Nephron progenitor cell (in vitro differentiated cells): ENCODE measurements at regions not wholly inside any gene's neighbourhood (a gene's known extent, or its start where the extent isn't known, plus 50 kb on each side); places are given as distances from the start of the nearest gene placed in this dataset.

ENCODE experiments used
- DNase-seq: peaks from one replicate; pipeline ENCODE4 v3.0.0; 2021
- H3K27ac Mint-ChIP-seq: 2 replicates; pipeline ENCODE4 v1.8.0; 2021; ENCODE audit warnings: mild to moderate bottlenecking, moderate library complexity, mixed read lengths
- H3K27me3 Mint-ChIP-seq: 2 replicates; pipeline ENCODE4 v1.8.0; 2021; ENCODE audit warnings: mild to moderate bottlenecking, low read depth, mixed read lengths; ENCODE audit not compliant: poor library complexity
- H3K36me3 Mint-ChIP-seq: 2 replicates; pipeline ENCODE4 v1.8.0; 2021; ENCODE audit warnings: low read depth, mixed read lengths
- H3K4me1 Mint-ChIP-seq: 2 replicates; pipeline ENCODE4 v1.8.0; 2021; ENCODE audit warnings: mixed read lengths
- H3K4me3 Mint-ChIP-seq: 2 replicates; pipeline ENCODE4 v1.8.0; 2021; ENCODE audit warnings: mild to moderate bottlenecking, moderate library complexity, mixed read lengths
- H3K9me3 Mint-ChIP-seq: 2 replicates; pipeline ENCODE4 v1.8.0; 2021; ENCODE audit warnings: mild to moderate bottlenecking, moderate library complexity, mixed read lengths
- TF ChIP-seq, protein P1 (sequence below): fragments of 200-600 bp; sonication (generic); IDR thresholded peaks from 2 replicates; pipeline ENCODE4 v1.5.0; 2021; ENCODE audit warnings: antibody characterized with exemption

GRCh38 chr14:22325676-22326400 is 263.2 kb downstream of the DAD1 start:
- Mint-ChIP-seq H3K9me3 (peaks cover 48% of the 10 kb centered on the region), H3K4me1 (peaks cover 3% of the 10 kb centered on the region), H3K36me3 (peaks cover 11% of the 10 kb centered on the region), H3K27me3 (peaks cover 7% of the 10 kb centered on the region), H3K27ac (no peak overlapping the region), H3K4me3 (no peak overlapping the region)
- no peak for DNase-seq
- TF ChIP-seq, protein P1, sequence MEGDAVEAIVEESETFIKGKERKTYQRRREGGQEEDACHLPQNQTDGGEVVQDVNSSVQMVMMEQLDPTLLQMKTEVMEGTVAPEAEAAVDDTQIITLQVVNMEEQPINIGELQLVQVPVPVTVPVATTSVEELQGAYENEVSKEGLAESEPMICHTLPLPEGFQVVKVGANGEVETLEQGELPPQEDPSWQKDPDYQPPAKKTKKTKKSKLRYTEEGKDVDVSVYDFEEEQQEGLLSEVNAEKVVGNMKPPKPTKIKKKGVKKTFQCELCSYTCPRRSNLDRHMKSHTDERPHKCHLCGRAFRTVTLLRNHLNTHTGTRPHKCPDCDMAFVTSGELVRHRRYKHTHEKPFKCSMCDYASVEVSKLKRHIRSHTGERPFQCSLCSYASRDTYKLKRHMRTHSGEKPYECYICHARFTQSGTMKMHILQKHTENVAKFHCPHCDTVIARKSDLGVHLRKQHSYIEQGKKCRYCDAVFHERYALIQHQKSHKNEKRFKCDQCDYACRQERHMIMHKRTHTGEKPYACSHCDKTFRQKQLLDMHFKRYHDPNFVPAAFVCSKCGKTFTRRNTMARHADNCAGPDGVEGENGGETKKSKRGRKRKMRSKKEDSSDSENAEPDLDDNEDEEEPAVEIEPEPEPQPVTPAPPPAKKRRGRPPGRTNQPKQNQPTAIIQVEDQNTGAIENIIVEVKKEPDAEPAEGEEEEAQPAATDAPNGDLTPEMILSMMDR, result no peak

DNA sequence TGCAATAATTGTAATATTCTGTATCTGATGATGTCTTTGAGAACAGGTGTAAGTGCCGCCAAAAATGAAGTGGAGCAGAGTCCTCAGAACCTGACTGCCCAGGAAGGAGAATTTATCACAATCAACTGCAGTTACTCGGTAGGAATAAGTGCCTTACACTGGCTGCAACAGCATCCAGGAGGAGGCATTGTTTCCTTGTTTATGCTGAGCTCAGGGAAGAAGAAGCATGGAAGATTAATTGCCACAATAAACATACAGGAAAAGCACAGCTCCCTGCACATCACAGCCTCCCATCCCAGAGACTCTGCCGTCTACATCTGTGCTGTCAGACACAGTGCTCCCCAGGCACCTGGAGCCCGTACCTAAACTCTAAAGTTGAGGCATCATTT is 268.7 kb downstream of the DAD1 start:
- peak overlapping the region; percentile 18 for H3K4me3 Mint-ChIP-seq
- DNase-seq, result no peak
- H3K27ac Mint-ChIP-seq, result no peak overlapping the region
- peaks cover 21% of the 10 kb centered on the region for H3K4me1 Mint-ChIP-seq
- TF ChIP-seq, protein P1, result no peak
- no peaks in the 10 kb centered on the region for H3K36me3 Mint-ChIP-seq
- H3K9me3 Mint-ChIP-seq, result no peaks in the 10 kb centered on the region
- H3K27me3 Mint-ChIP-seq, result peaks cover 6% of the 10 kb centered on the region

- H3K27me3 Mint-ChIP-seq, result peaks cover 6% of the 10 kb centered on the region
- H3K4me1 Mint-ChIP-seq, result peaks cover 21% of the 10 kb centered on the region
- DNase-seq, result peak; percentile 53
- H3K27ac Mint-ChIP-seq, result no peak overlapping the region
- H3K36me3 Mint-ChIP-seq, result no peaks in the 10 kb centered on the region
- H3K4me3 Mint-ChIP-seq, result no peak overlapping the region
- TF ChIP-seq, protein P1, result peak; percentile 57
- H3K9me3 Mint-ChIP-seq, result no peaks in the 10 kb centered on the region
Measured at GRCh38 chr14:22319526-22320361, 269.3 kb downstream of the DAD1 start.

- H3K9me3 Mint-ChIP-seq, result no peaks in the 10 kb centered on the region
- no peak overlapping the region for H3K4me3 Mint-ChIP-seq
- TF ChIP-seq, protein P1, result no peak
- DNase-seq, result no peak
- H3K36me3 Mint-ChIP-seq, result no peaks in the 10 kb centered on the region
- H3K4me1 Mint-ChIP-seq, result peaks cover 21% of the 10 kb centered on the region
- no peak overlapping the region for H3K27ac Mint-ChIP-seq
- H3K27me3 Mint-ChIP-seq, result peaks cover 2% of the 10 kb centered on the region
Measured at GRCh38 chr14:22318951-22319350, 270.1 kb downstream of the DAD1 start.

DNA sequence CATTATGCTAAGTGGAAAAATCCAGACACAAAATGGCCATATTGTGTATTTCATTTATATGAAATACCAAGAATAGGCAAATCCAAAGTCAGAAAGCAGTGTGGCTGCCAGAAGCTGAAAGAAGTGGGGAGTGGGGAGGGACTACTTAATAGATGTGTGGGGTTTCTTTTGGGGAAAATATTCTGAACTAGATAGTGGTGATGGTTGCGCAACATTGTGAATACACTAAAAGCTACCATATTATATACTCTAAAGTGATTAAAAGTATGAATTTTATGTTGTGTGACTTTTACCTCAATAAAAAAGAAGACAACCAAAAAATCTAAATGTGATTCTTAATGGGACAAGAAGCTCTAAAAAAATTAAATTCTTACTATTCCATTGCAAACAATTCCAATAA is 272.6 kb downstream of the DAD1 start:
- no peak for DNase-seq
- no peaks in the 10 kb centered on the region for H3K36me3 Mint-ChIP-seq
- peaks cover 2% of the 10 kb centered on the region for H3K27me3 Mint-ChIP-seq
- H3K9me3 Mint-ChIP-seq, result no peaks in the 10 kb centered on the region
- no peak overlapping the region for H3K4me3 Mint-ChIP-seq
- TF ChIP-seq, protein P1, result no peak
- H3K27ac Mint-ChIP-seq, result no peak overlapping the region
- H3K4me1 Mint-ChIP-seq, result peaks cover 21% of the 10 kb centered on the region
